SK-N-SH treated with all-trans-retinoic acid at 6 μM for 48 hours (cell line): ENCODE measurements at regions not wholly inside any gene's neighbourhood (a gene's known extent, or its start where the extent isn't known, plus 50 kb on each side); places are given as distances from the start of the nearest gene placed in this dataset.

Source experiments
- ATAC-seq: fragments of 200-7000 bp; cut with Tn5 transposase; 3 replicates; pipeline ENCODE4 v1.9.1; 2020; ENCODE audit warnings: mild to moderate bottlenecking, moderate library complexity
- ARNTL ChIP-seq: fragments of 450-650 bp; formaldehyde crosslinking; IDR thresholded peaks from 2 replicates; pipeline ENCODE4 v1.5.0; 2020; ENCODE audit warnings: low read depth, mild to moderate bottlenecking, moderate library complexity, borderline replicate concordance
- BACH2 ChIP-seq: fragments of 250-450 bp; sonication (Bioruptor Pico); IDR thresholded peaks from 2 replicates; pipeline ENCODE4 v1.9.0; 2021; ENCODE audit warnings: mild to moderate bottlenecking, borderline replicate concordance
- CSRNP3 ChIP-seq: fragments of 250-450 bp; sonication (Bioruptor Pico); IDR thresholded peaks from 2 replicates; pipeline ENCODE4 v1.5.1; 2021; ENCODE audit warnings: mild to moderate bottlenecking, moderate library complexity
- ESRRG ChIP-seq: fragments of 250-450 bp; sonication (Bioruptor Pico); IDR thresholded peaks from 2 replicates; pipeline ENCODE4 v1.6.1; 2021; ENCODE audit warnings: mild to moderate bottlenecking
- GLIS3 ChIP-seq: fragments of 250-450 bp; sonication (Bioruptor Pico); IDR thresholded peaks from 2 replicates; pipeline ENCODE4 v1.5.0; 2020; ENCODE audit warnings: mild to moderate bottlenecking, moderate library complexity
- OSR1 ChIP-seq: fragments of 250-450 bp; sonication (Bioruptor Pico); IDR thresholded peaks from 2 replicates; pipeline ENCODE4 v1.8.0; 2022; ENCODE audit warnings: moderate library complexity, mild to moderate bottlenecking, inconsistent platforms
- POU6F1 ChIP-seq: fragments of 250-450 bp; sonication (Bioruptor Pico); IDR thresholded peaks from 2 replicates; pipeline ENCODE4 v1.8.0; 2021; ENCODE audit warnings: low read depth, mild to moderate bottlenecking, moderate library complexity, borderline replicate concordance
- PPARA ChIP-seq: fragments of 250-450 bp; sonication (Bioruptor Pico); IDR thresholded peaks from 2 replicates; pipeline ENCODE4 v1.5.0; 2020; ENCODE audit warnings: mild to moderate bottlenecking, borderline replicate concordance
- RARB ChIP-seq: fragments of 250-450 bp; sonication (Bioruptor Pico); IDR thresholded peaks from 2 replicates; pipeline ENCODE4 v1.8.0; 2021; ENCODE audit warnings: mild to moderate bottlenecking, moderate library complexity
- SNAI2 ChIP-seq: fragments of 250-450 bp; sonication (Bioruptor Pico); IDR thresholded peaks from 2 replicates; pipeline ENCODE4 v1.5.0; 2020; ENCODE audit warnings: mild to moderate bottlenecking, moderate library complexity
- TCF4 ChIP-seq: fragments of 250-450 bp; sonication (Bioruptor Pico); IDR thresholded peaks from 2 replicates; pipeline ENCODE4 v1.8.0; 2021; ENCODE audit warnings: mild to moderate bottlenecking, moderate library complexity, borderline replicate concordance
- TOX ChIP-seq: fragments of 250-450 bp; sonication (Bioruptor Pico); IDR thresholded peaks from 2 replicates; pipeline ENCODE4 v1.8.0; 2021; ENCODE audit warnings: mild to moderate bottlenecking, moderate library complexity, borderline replicate concordance
- TSHZ2 ChIP-seq: fragments of 250-450 bp; sonication (Bioruptor Pico); IDR thresholded peaks from 2 replicates; pipeline ENCODE4 v1.5.0; 2020; ENCODE audit warnings: mild to moderate bottlenecking, moderate library complexity
- ZC3H10 ChIP-seq: fragments of 250-450 bp; sonication (Bioruptor Pico); IDR thresholded peaks from 2 replicates; pipeline ENCODE4 v1.5.1; 2021; ENCODE audit warnings: mild to moderate bottlenecking, moderate library complexity
- ZFP3 ChIP-seq: fragments of 250-450 bp; sonication (Bioruptor Pico); IDR thresholded peaks from 2 replicates; pipeline ENCODE4 v1.5.0; 2020; ENCODE audit warnings: mild to moderate bottlenecking, moderate library complexity
- ZFP30 ChIP-seq: fragments of 450-650 bp; formaldehyde crosslinking; IDR thresholded peaks from 2 replicates; pipeline ENCODE4 v1.5.0; 2022; ENCODE audit warnings: mild to moderate bottlenecking, moderate library complexity
- ZNF565 ChIP-seq: fragments of 450-650 bp; formaldehyde crosslinking; conservative IDR thresholded peaks from 2 replicates; pipeline ENCODE4 v1.5.0; 2020; ENCODE audit warnings: low read depth, mild to moderate bottlenecking, moderate library complexity
- ZNF70 ChIP-seq: fragments of 450-650 bp; formaldehyde crosslinking; IDR thresholded peaks from 2 replicates; pipeline ENCODE4 v1.5.0; 2020; ENCODE audit warnings: mild to moderate bottlenecking, moderate library complexity
- ZNF8 ChIP-seq: fragments of 450-650 bp; formaldehyde crosslinking; IDR thresholded peaks from 2 replicates; pipeline ENCODE4 v1.5.0; 2020; ENCODE audit warnings: mild to moderate bottlenecking, moderate library complexity
- TF ChIP-seq, protein P1 (sequence below): fragments of 250-450 bp; sonication (Bioruptor Pico); IDR thresholded peaks from 2 replicates; pipeline ENCODE4 v1.5.1; 2020; ENCODE audit warnings: low read depth, mild to moderate bottlenecking, moderate library complexity

- no peak for TF ChIP-seq RARB (CRISPR knock-in tag)
- TF ChIP-seq ESRRG (CRISPR knock-in tag), result no peak
- no peak for TF ChIP-seq ZNF565 (CRISPR knock-in tag)
- no peak for TF ChIP-seq ARNTL (CRISPR knock-in tag)
- TF ChIP-seq TSHZ2 (CRISPR knock-in tag), result no peak
- TF ChIP-seq ZNF70, result no peak
- no peak for TF ChIP-seq OSR1 (CRISPR knock-in tag)
- TF ChIP-seq ZFP30 (CRISPR knock-in tag), result no peak
- no peak for TF ChIP-seq TCF4 (CRISPR knock-in tag)
- no peak for TF ChIP-seq TOX (CRISPR knock-in tag)
- no peak for TF ChIP-seq ZC3H10 (CRISPR knock-in tag)
- ATAC-seq, result no peak
These were observed 232.2 kb upstream of the BMPER start for GRCh38 chr7:33673029-33673700.

DNA sequence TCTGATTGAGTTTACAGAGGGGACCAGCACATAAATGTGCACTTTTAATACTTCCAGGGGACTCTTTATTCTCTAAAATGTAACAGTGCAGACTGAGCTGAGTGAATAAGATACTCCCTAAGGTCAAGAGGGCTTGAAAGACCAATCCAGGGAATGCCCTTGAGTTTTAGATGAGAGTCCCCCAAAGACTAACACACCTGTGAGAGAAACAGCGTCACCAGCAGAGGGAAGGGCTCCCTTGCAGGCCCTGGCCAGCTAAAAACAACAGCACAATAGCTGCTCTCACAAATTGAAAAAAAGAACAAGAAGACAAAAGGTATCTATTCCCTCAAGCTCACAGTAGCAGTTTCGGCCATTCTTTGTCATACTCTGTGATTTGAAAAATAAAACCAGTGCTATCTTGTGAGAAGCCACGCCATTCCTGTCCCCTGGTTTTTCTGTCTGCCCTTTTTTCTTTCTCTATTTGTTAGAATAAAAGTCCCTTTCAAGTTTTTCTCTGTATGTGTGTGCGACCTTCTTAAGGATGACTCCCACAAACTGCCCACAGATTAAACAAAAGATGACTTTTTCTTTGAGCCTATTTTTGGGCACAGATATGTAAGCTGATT lies 230.4 kb upstream of the BMPER start:
- no peak for ATAC-seq
- no peak for TF ChIP-seq CSRNP3 (CRISPR knock-in tag)
- no peak for TF ChIP-seq PPARA (CRISPR knock-in tag)
- no peak for TF ChIP-seq ARNTL (CRISPR knock-in tag)
- no peak for TF ChIP-seq TOX (CRISPR knock-in tag)
- no peak for TF ChIP-seq ZNF8 (CRISPR knock-in tag)
- no peak for TF ChIP-seq ESRRG (CRISPR knock-in tag)
- TF ChIP-seq, protein P1, sequence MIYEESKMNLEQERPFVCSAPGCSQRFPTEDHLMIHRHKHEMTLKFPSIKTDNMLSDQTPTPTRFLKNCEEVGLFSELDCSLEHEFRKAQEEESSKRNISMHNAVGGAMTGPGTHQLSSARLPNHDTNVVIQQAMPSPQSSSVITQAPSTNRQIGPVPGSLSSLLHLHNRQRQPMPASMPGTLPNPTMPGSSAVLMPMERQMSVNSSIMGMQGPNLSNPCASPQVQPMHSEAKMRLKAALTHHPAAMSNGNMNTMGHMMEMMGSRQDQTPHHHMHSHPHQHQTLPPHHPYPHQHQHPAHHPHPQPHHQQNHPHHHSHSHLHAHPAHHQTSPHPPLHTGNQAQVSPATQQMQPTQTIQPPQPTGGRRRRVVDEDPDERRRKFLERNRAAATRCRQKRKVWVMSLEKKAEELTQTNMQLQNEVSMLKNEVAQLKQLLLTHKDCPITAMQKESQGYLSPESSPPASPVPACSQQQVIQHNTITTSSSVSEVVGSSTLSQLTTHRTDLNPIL (CRISPR knock-in tag), result no peak
- TF ChIP-seq POU6F1, result no peak
- no peak for TF ChIP-seq TSHZ2 (CRISPR knock-in tag)
- no peak for TF ChIP-seq ZFP3 (CRISPR knock-in tag)
- TF ChIP-seq ZC3H10 (CRISPR knock-in tag), result no peak
- no peak for TF ChIP-seq TCF4 (CRISPR knock-in tag)
- TF ChIP-seq ZFP30 (CRISPR knock-in tag), result no peak
- no peak for TF ChIP-seq SNAI2 (CRISPR knock-in tag)
- TF ChIP-seq, all 23 proteins: peak for 0

- no peak for ATAC-seq
- TF ChIP-seq SNAI2 (CRISPR knock-in tag) (no peak), ZC3H10 (CRISPR knock-in tag) (no peak), TSHZ2 (CRISPR knock-in tag) (no peak), GLIS3 (no peak), POU6F1 (no peak), ZNF8 (CRISPR knock-in tag) (no peak), TOX (CRISPR knock-in tag) (no peak), ZNF70 (no peak), ARNTL (CRISPR knock-in tag) (no peak), BACH2 (CRISPR knock-in tag) (no peak)
These were observed 227.8 kb upstream of the BMPER start for GRCh38 chr7:33677556-33677955.
